GM12891 (cell line): ENCODE measurements at regions not wholly inside any gene's neighbourhood (a gene's known extent, or its start where the extent isn't known, plus 50 kb on each side); places are given as distances from the start of the nearest gene placed in this dataset.

Experiments
- DNase-seq: peaks from one replicate; pipeline ENCODE4 v3.0.0; 2011; ENCODE audit warnings: low spot score; ENCODE audit not compliant: insufficient read length
- FAIRE-seq: peaks from 2 replicates; lab custom pipeline; 2011; peaks lifted over from hg19 to GRCh38; lab: Jason Lieb, UNC
- PAX5 ChIP-seq: IDR thresholded peaks from 2 replicates; pipeline ENCODE4 v1.6.1; 2011; ENCODE audit warnings: low read length, moderate library complexity, mild to moderate bottlenecking; ENCODE audit not compliant: insufficient read depth, severe bottlenecking
- POLR2A ChIP-seq: IDR thresholded peaks from 2 replicates; pipeline ENCODE4 v1.6.1; 2011; ENCODE audit warnings: low read depth, low read length, control low read depth
- POLR2AphosphoS5 ChIP-seq: IDR thresholded peaks from 2 replicates; pipeline ENCODE4 v1.6.1; 2011; ENCODE audit warnings: low read depth, low read length, control low read depth
- POU2F2 ChIP-seq: IDR thresholded peaks from 2 replicates; pipeline ENCODE4 v1.6.1; 2011; ENCODE audit warnings: low read depth, mild to moderate bottlenecking, control low read depth, low read length, moderate library complexity
- SPI1 ChIP-seq: IDR thresholded peaks from 2 replicates; pipeline ENCODE4 v1.6.1; 2011; ENCODE audit warnings: low read depth, low read length, control low read depth
- TAF1 ChIP-seq: IDR thresholded peaks from 2 replicates; pipeline ENCODE4 v1.6.1; 2011; ENCODE audit warnings: low read depth, low read length, control low read depth

DNA sequence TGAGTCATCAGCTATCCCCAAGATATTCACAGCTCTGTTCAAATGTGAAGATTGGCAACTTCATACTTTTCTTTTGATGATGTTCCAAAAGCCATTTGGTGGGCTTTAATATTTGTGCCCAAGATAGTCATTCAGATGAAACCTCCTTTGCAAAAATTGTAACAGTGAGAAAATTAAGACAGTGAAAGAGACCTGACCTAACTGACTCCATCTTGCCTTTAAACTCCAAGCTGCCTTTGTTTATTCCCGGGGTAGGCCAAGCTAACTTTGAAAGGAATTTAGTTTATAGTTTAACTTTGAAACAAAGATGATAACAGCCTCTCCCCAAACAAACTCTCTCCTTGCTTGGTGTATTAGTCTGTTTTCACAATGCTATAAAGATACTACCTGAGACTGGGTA lies 221.1 kb downstream of the KTN1 start:
- DNase-seq = no peak
- no peak for FAIRE-seq
- TF ChIP-seq SPI1 = no peak
- no peak for TF ChIP-seq POU2F2
- TF ChIP-seq POLR2AphosphoS5 = no peak
- TF ChIP-seq POLR2A = no peak
- TF ChIP-seq PAX5 = no peak
- no peak for TF ChIP-seq TAF1

DNA sequence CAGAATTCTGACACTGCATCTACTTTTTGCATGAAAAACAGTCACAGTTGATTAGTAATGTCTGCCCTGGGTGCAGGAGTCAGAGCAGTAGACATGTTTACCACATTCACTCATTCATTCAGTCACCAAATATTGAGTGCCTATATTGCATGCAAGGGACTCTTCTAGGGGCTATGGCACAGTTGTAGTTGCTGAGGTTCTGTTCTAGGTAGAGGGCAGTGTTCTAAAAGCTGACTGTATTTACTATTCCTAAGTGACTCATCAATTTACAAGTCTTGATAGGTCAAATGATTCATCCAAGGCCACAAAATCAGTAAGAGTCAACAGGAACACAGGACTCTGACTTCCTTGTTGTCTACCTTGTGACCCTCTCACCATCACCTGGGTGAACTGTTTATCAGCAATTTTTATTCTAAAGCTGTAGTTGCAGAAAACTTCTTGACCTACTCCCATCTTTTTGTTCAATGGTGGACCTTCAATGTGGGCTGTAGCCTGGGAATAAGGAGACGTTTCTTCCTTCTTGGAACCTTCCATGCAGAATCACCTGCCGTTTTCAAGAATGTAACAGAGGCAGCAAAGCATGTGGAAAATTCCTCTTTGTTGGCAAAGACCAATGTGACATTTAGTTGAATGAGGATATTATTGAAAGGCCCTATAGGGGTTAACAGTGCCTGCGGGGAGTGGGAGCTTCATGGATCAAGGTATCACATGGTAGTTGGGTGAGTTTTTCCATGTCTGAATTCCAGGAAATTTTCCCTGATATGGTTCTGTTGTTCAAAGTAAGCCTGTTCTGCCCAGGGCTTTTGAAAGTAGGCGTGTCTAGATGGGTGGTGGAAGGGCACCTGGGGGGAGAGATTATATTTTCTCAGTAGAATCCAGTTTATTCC lies 223.2 kb downstream of the KTN1 start:
- FAIRE-seq (no peak), DNase-seq (no peak)
- no peak for TF ChIP-seq SPI1

DNA sequence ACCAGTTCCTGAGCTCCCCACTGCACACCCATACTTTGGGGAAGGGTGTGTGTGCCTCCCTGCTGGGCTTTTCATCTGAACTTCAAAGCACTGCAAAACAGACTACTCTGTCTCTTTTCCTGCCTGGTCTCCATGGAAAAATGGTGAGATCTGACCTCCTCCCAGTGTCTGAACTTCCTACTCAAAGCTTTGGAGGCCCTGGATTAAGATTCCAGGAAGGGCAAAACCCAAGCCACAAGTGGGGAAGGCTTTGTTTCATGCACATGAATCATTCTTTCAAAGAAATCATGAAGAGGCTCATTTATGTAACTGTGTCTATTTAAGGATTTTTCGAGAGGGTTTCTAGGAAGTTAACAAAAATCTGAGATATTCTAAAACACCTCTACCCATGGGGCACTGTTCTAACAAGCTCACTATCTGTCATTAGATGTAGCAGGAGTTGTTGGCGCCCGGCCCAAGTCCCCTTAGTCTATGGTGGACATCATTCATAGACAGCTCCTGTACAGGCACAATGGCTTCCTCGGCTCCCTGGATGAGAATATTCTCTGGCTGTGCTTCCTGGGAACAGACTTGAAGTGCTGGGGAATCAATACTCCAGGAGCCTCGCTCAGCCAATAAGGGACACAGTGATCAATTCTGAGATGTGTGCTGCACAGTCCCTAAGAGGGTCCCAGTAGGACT lies 224.0 kb downstream of the KTN1 start:
- DNase-seq (no peak), FAIRE-seq (no peak)
- no peak for TF ChIP-seq POU2F2
- no peak for TF ChIP-seq SPI1
- TF ChIP-seq POLR2A = no peak
- no peak for TF ChIP-seq PAX5
- no peak for TF ChIP-seq POLR2AphosphoS5
- no peak for TF ChIP-seq TAF1

DNA sequence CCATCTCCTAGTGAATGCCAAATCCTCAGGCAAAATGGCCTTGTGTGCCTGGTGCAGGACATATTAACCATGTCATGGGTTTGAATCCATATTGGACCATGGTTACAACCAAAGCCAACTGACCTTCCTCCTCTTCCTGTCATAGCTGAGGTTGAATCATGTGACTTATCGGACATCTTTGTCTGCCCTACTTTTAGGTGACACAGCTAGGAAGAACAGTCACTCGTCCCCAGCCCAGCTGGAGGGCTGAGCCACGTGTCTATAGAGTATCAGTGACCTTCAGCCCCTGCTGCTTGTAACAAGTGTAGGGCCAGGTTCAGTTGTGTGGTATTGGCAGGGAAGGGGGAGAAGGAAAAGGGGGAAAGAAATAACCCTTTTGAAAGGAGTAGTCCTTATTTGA lies 225.2 kb downstream of the KTN1 start:
- TF ChIP-seq POU2F2 = no peak
- no peak for TF ChIP-seq SPI1
- TF ChIP-seq POLR2A = no peak
- TF ChIP-seq POLR2AphosphoS5 = no peak
- DNase-seq (no peak), FAIRE-seq (no peak)

DNA sequence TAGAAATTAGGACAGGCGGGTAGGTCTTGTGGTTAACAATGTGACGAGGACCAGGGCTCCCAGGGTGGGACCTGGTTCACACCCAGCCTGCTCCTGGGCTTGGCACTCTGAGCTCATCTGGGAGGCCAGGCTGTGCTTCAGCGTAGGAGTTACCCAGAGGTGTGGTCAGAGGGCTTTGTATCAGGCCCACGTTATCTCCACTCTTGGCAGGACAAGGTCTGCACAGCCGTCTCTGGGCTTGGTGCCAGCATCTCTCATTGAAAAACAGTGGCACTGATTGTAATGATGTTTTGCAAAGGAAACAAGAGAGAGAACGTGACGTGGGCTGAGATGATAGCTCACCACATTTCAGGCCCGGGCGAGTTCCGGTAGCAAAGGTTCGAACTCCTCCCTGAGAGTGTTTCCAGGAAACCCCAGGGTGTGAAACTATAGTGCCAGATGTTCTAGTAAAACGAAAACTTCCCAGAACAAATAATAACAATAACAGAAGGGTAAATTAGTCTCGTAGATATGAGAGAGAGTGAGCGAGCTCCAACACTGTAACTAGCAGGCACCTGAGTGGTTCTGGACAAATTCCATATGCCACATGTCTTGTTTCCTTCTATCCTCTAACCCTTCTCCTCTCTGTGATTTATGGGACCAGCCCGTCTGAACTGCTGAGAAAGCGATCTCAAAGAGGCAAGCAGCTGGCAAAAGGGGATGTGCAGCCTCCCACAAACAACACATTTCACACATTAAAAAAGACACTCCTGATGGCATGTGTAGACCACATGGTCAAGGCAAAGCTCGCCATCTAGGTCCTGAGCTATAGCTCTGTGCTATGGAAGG lies 227.3 kb downstream of the KTN1 start:
- FAIRE-seq = no peak
- DNase-seq = no peak
- no peak for TF ChIP-seq SPI1

DNA sequence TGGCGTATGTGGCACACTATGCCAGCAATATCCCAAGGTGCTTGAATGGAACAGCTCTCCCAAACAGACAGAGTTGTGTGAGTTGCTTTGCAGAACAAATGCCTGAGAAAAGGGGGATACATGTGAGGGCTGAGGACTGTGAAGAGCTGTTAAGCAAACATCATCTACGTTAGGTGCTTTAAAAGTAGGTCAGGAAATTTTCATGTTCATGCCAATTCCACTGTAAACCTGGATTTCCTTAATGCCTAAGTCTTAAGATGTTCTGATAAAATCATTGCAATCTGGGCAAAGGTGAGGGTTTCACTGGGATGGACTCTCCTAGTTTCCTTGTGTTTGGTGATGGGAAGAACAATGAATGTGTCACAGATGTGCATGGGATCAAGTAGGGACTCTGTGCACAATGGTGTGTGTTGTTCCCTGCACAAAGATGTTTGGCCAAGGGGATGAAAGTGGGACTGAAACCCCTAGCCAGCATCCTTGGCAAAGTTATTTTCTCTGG lies 227.9 kb downstream of the KTN1 start:
- FAIRE-seq (no peak), DNase-seq (no peak)
- TF ChIP-seq PAX5 (no peak), POLR2A (no peak)

DNA sequence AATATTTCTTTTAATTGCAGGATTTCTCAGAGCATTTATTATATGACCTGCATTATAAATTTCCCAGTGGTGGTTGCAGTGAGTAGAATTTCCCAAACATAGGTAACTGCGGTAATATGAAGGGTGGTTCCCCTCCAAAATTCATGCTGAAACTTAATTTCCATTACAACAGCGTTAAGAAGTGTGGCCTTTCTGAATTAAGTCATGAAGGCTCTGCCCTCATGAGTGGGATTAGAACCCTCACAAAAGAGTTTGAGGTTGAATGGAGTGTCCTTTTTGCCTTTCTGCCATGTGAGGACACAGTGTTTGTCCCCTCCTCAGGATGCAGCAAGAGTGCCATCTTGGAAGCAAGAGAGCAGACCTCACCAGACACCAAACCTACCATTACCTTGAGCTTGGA lies 233.6 kb downstream of the KTN1 start:
- FAIRE-seq (no peak), DNase-seq (no peak)
- no peak for TF ChIP-seq POLR2A
- TF ChIP-seq PAX5 = no peak
- TF ChIP-seq TAF1 = no peak
- TF ChIP-seq POU2F2 = no peak
- TF ChIP-seq SPI1 = no peak
- TF ChIP-seq POLR2AphosphoS5 = no peak

DNA sequence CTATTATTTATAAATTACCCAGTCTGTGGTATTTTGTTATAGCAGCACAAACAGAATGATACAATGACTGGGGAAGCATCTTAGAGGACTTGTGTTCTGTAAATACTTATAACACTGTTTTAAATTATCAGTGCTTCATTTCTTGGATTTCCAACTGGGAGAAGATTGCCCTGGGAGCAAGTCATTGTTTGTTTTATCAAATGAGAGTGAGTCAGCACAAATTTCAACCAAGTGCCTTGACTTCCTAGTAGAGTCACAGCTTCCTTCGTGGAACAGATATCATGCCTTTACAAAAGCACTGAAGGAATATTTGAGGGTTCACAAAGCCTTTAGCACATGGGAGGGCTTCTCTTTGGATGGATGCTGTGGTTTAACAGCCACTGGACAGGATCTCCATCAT lies 234.1 kb downstream of the KTN1 start:
- no peak for DNase-seq
- TF ChIP-seq TAF1 = no peak
- TF ChIP-seq POU2F2 = no peak
- no peak for TF ChIP-seq PAX5
- no peak for TF ChIP-seq POLR2AphosphoS5
- TF ChIP-seq POLR2A = no peak
- TF ChIP-seq SPI1 = no peak
- FAIRE-seq = no peak

DNA sequence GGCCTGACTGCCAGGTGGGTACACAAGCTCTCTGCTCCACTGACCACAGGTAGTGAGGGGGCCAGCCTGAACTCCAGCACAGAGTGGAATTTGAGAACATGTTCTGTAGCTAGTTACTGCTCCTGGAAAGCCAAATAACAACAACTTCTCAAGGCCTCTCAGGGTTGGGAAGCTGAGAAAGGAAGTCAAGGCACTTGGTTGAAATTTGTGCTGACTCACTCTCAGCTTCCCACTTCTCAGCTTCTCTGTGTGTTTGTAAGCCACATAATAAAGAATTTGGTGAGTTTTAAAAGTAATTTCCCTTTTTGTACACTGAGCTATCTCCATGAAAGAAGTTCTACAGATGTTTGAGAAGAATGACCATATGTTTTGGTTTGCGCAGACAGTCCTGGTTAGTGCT lies 234.9 kb downstream of the KTN1 start:
- TF ChIP-seq POLR2AphosphoS5 (no peak), SPI1 (no peak), TAF1 (no peak), PAX5 (no peak), POLR2A (no peak), POU2F2 (no peak)
- FAIRE-seq (no peak), DNase-seq (no peak)

DNA sequence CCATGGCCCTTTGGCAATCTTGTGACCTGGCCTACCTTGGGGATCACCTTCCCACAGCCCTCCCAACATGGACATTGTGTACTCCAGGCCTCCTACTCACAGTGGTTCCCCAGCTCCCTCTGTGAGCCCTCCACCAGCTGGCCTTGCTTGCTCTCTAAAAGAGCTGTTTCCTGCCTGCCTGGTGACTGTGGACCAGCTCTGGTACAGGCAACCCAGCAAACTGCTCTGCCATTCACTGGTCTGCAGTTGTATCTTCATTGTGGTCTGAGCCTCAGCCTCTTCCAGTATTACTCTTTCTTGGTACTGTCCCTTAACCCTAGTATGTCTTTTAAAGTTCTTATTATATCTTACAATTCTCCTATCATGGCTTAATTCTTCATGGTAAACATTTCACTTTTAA lies 236.2 kb downstream of the KTN1 start:
- no peak for FAIRE-seq
- no peak for TF ChIP-seq POLR2AphosphoS5
- no peak for TF ChIP-seq POU2F2
- no peak for TF ChIP-seq TAF1
- TF ChIP-seq SPI1 = no peak
- no peak for TF ChIP-seq POLR2A
- TF ChIP-seq PAX5 = no peak
- no peak for DNase-seq
